ENCODE measurements at regions not wholly inside any gene's neighbourhood (a gene's known extent, or its start where the extent isn't known, plus 50 kb on each side); places are given as distances from the start of the nearest gene placed in this dataset.

DNA sequence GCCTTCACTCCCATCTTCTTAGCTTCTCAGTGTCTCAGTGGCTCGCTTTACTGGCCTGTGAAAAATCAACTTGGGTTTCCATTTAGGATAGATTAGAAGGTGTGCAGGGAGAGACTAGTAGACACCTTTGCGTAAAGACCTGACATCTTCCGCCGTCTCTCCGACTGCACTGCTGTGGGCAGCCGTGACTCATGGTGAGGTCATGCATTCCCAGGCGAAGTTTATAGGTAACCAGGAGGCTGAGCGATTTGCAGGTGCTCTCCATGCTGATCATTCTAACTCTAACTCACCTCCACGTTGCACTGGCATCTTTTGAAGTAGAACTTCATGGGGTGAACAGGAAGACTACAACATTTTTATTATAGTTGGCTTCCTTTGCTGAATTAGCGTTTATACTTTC is 68.0 kb upstream of the ZNF438 start:
- H3K27ac ChIP-seq: no peak overlapping the region
- no peaks in the 10 kb centered on the region for H3K4me1 ChIP-seq
- WGBS, 2 donors: 20 to 65% methylated on average over 10 of the region's 10 CpGs

GRCh38 chr10:31100115-31100601 is 68.5 kb upstream of the ZNF438 start:
- Histone ChIP-seq H3K4me1 (no peaks in the 10 kb centered on the region), H3K27me3 (no peaks in the 10 kb centered on the region), H3K36me3 (no peaks in the 10 kb centered on the region), H3K4me3 (no peak overlapping the region), H3K9me3 (no peaks in the 10 kb centered on the region), H3K27ac (no peak overlapping the region)
- 18 to 65% methylated on average over 1 of the region's 1 CpG for WGBS, 2 donors
- intact Hi-C loops (cut with DNase I): no loop called here
- TF ChIP-seq CTCF (IDR thresholded peaks at IDR 0.05) (no peak), POLR2AphosphoS5 (IDR thresholded peaks at IDR 0.05) (no peak), EP300 (IDR thresholded peaks at IDR 0.05) (no peak), POLR2A (IDR thresholded peaks at IDR 0.05) (no peak)
- no peak for DNase-seq

More for the DNA sequence above, 68.0 kb upstream of the ZNF438 start:
- intact Hi-C loops (cut with DNase I): no loop called here
- TF ChIP-seq CTCF (IDR thresholded peaks at IDR 0.05): no peak
- no peak for TF ChIP-seq EP300 (IDR thresholded peaks at IDR 0.05)
- TF ChIP-seq POLR2A (IDR thresholded peaks at IDR 0.05): no peak
- TF ChIP-seq POLR2AphosphoS5 (IDR thresholded peaks at IDR 0.05): no peak
- Histone ChIP-seq H3K9me3 (no peaks in the 10 kb centered on the region), H3K4me3 (no peak overlapping the region), H3K27me3 (no peaks in the 10 kb centered on the region), H3K36me3 (no peaks in the 10 kb centered on the region)
- no peak for DNase-seq

DNA sequence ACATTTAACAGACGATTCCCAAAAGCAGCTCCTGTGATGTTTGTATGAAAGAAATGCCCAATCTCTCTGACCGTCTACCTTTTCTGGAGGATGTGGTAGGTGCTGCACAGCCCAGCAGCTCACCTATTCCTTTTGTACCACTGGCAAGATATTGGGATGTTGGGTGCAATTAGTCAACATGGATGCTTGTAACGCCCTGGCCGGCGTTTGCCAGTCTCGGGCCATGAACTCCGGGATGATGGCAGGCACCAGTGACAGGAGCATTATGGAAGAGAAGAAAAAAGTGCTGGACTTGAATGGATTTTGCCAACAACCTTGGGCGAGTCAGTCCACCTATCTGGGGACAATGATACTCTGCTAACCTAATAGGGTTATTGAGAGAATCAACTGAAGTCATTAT is 69.0 kb upstream of the ZNF438 start:
- H3K4me3 ChIP-seq: no peak overlapping the region
- no peaks in the 10 kb centered on the region for H3K9me3 ChIP-seq
- no peaks in the 10 kb centered on the region for H3K4me1 ChIP-seq
- intact Hi-C loops (cut with DNase I): no loop called here
- WGBS, 2 donors: 67 to 86% methylated on average over 8 of the region's 8 CpGs
- H3K27ac ChIP-seq: no peak overlapping the region
- no peak for DNase-seq
- no peaks in the 10 kb centered on the region for H3K36me3 ChIP-seq
- no peaks in the 10 kb centered on the region for H3K27me3 ChIP-seq
- no peak for TF ChIP-seq POLR2AphosphoS5 (IDR thresholded peaks at IDR 0.05)
- no peak for TF ChIP-seq CTCF (IDR thresholded peaks at IDR 0.05)
- TF ChIP-seq POLR2A (IDR thresholded peaks at IDR 0.05): no peak
- TF ChIP-seq EP300 (IDR thresholded peaks at IDR 0.05): no peak

DNA sequence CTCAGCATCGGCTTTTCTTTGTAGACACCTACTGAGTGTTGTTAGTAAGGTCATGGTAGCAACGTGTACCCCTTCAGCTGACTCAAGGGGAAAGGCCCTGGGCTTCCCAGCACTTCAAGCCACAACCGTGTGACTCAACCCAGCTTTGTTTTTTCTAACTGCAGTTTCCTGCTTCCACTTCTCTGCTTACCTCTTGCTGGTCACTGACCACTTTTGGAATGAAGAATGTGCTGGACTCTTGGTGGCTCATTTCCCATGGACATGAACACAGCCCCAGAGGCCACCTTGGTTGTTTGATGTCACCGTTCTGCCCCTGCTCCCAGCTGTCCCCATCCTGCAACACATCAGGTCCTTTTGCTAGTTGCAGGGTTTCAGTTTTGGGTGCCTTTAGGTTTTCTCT is 69.5 kb upstream of the ZNF438 start:
- Histone ChIP-seq H3K27ac (no peak overlapping the region), H3K4me1 (no peaks in the 10 kb centered on the region), H3K9me3 (no peaks in the 10 kb centered on the region), H3K4me3 (no peak overlapping the region), H3K27me3 (no peaks in the 10 kb centered on the region), H3K36me3 (no peaks in the 10 kb centered on the region)
- DNase-seq: no peak
- no peak for TF ChIP-seq EP300 (IDR thresholded peaks at IDR 0.05)
- no peak for TF ChIP-seq CTCF (IDR thresholded peaks at IDR 0.05)
- no peak for TF ChIP-seq POLR2A (IDR thresholded peaks at IDR 0.05)
- no peak for TF ChIP-seq POLR2AphosphoS5 (IDR thresholded peaks at IDR 0.05)
- 38 to 39% methylated on average over 4 of the region's 4 CpGs for WGBS, 2 donors
- intact Hi-C loops (cut with DNase I): no loop called here

- H3K27ac ChIP-seq: no peak overlapping the region
- H3K36me3 ChIP-seq: no peaks in the 10 kb centered on the region
- H3K4me3 ChIP-seq: no peak overlapping the region
- H3K9me3 ChIP-seq: no peaks in the 10 kb centered on the region
- no peaks in the 10 kb centered on the region for H3K4me1 ChIP-seq
- no peak for DNase-seq
- TF ChIP-seq POLR2AphosphoS5 (IDR thresholded peaks at IDR 0.05): no peak
- TF ChIP-seq EP300 (IDR thresholded peaks at IDR 0.05): no peak
- no peak for TF ChIP-seq CTCF (IDR thresholded peaks at IDR 0.05)
- no peak for TF ChIP-seq POLR2A (IDR thresholded peaks at IDR 0.05)
- WGBS, 2 donors: 36 to 41% methylated on average over 2 of the region's 2 CpGs
- intact Hi-C loops (cut with DNase I): no loop called here
- H3K27me3 ChIP-seq: no peaks in the 10 kb centered on the region
Measured at GRCh38 chr10:31102421-31102820, 70.8 kb upstream of the ZNF438 start.

All from sigmoid colon (tissue), 6 donors.